Mammary epithelial cell (primary cell): ENCODE measurements at regions not wholly inside any gene's neighbourhood (a gene's known extent, or its start where the extent isn't known, plus 50 kb on each side); places are given as distances from the start of the nearest gene placed in this dataset.

ENCODE experiments used
- CTCF ChIP-seq, 2 donors: IDR thresholded peaks in 1 of 2; conservative IDR thresholded peaks in 1 of 2; 2 replicates each; pipeline ENCODE4 v1.5.1; 2011 to 2012; ENCODE audit warnings: inconsistent platforms in 2 of 2, low read length in 2 of 2, mild to moderate bottlenecking in 2 of 2, control low read depth in 1 of 2, low read depth in 1 of 2; ENCODE audit not compliant: insufficient read depth in 1 of 2; ENCODE audit errors: extremely low read depth in 1 of 2
- EZH2 ChIP-seq: IDR thresholded peaks from 2 replicates; pipeline ENCODE4 v1.6.1; 2012; ENCODE audit warnings: low read length, inconsistent platforms, borderline replicate concordance

DNA sequence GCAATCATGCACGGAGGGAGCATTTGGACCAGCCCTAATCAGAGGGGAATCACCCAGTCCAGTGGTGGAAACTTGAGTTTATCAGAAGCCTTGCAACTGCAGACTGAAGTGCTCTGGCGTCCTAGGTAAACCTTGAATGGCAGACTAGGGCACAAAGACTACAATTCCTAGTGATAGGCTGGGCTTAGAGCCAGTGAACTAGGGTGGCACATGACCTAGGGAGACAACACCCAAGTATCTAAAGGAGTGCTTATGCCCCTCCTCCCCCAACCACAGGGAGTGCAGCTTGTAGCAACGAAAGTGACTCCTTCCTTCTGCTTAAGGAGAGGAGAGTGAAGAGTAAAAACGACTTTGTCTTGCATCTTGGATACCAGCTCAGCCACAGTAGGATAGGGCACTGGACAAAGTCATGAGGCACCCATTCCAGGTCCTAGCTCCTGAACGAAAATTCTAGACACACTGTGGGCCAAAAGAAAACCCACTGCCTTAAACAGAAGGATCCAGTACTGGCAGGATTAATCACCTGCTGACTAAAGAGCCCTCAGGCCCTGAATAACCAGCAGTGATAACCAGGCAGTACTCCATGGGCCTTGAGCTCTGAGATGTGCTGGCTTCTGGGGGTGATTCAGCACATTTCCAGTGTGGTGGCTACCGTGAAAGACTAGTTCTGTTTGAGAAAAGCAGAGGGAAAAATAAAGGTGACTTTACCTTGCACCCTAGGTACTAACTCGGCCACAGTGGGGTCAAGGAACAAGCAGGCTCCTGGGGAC lies 58.7 kb upstream of the STARD8 start:
- TF ChIP-seq CTCF (conservative IDR thresholded peaks at IDR 0.05 in 1 of 2, IDR thresholded peaks at IDR 0.05 in 1 of 2; ENCODE audit: extremely low read depth in 1 of 2, insufficient read depth in 1 of 2, low read depth in 1 of 2, low read length in 2 of 2), result no peak
- TF ChIP-seq EZH2, result no peak
